ENCODE measurements at regions not wholly inside any gene's neighbourhood (a gene's known extent, or its start where the extent isn't known, plus 50 kb on each side); places are given as distances from the start of the nearest gene placed in this dataset.
"Not testable (repeated sequence)": the region's sequence is repeated elsewhere in the genome, so short reads cannot be mapped to it uniquely, and the experiment has no call there.

DNA sequence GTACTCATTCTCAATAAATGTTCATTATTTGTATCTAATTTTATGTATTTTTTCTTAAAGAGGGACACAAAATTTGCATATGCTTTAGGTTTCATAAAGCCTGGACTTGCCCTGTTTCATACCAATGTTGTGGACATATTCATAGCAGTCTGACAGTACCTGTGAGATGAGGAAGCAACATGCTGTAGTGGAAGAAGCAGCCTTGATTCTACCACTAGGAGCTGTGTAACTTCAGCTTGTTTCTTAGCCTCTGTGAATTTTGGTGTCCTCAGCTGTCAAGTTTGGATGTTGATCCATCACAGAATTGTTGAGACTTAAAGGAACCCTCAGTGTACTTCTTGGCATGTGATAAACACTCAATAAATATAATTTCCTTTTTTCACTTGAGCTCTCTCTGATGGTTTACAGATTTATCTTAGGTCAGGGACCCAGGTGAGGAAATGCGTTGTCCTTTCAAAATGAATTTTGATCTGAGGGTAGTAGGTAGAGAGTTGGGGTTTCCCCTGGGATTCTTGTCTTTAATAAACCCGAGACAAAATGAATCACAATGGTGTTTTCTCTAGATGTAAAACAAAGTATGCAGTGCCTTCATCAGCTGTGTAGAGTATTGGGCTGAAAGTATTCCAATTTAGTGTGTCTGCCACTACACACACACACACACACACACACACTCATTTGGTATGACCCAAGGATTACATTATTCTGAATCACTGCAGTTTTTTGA lies 152.1 kb downstream of the KCNRG start:
- H3K4me3 ChIP-seq (ENCODE audit: low read depth in 1 of 2, low read length in 1 of 2), result no peak overlapping the region
- H3K27ac ChIP-seq, result no peak overlapping the region
- H3K27me3 ChIP-seq, result no peaks in the 10 kb centered on the region
- TF ChIP-seq, protein P1, sequence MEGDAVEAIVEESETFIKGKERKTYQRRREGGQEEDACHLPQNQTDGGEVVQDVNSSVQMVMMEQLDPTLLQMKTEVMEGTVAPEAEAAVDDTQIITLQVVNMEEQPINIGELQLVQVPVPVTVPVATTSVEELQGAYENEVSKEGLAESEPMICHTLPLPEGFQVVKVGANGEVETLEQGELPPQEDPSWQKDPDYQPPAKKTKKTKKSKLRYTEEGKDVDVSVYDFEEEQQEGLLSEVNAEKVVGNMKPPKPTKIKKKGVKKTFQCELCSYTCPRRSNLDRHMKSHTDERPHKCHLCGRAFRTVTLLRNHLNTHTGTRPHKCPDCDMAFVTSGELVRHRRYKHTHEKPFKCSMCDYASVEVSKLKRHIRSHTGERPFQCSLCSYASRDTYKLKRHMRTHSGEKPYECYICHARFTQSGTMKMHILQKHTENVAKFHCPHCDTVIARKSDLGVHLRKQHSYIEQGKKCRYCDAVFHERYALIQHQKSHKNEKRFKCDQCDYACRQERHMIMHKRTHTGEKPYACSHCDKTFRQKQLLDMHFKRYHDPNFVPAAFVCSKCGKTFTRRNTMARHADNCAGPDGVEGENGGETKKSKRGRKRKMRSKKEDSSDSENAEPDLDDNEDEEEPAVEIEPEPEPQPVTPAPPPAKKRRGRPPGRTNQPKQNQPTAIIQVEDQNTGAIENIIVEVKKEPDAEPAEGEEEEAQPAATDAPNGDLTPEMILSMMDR (IDR thresholded peaks at IDR 0.05), result no peak
- no peaks in the 10 kb centered on the region for H3K4me1 ChIP-seq (ENCODE audit: control insufficient read depth in 1 of 2, insufficient read depth in 1 of 2, low read depth in 1 of 2, low read length in 1 of 2)
- H3K9me3 ChIP-seq, result no peaks in the 10 kb centered on the region
- no peaks in the 10 kb centered on the region for H3K36me3 ChIP-seq

DNA sequence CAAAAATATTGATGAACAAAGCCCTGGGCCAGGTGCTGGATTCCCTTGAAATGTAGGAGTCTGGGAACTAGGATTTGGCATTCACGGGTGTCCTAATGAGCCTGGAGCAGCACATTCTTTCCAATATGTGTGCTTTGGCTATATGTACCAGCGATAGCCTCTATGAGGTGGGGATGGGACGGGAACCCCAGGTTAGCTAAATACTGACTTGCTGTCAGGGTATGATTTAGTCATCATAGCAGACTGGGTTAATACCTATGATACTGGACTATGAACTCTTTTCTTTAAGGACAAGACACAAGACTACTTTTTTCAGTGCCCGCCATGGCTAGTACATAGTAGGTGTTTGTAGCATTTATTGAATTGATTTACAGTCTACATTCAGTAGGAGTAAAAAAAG lies 152.7 kb downstream of the KCNRG start:
- Histone ChIP-seq H3K9me3 (no peaks in the 10 kb centered on the region), H3K4me3 (ENCODE audit: low read depth in 1 of 2, low read length in 1 of 2) (no peak overlapping the region), H3K27ac (no peak overlapping the region), H3K36me3 (no peaks in the 10 kb centered on the region), H3K4me1 (ENCODE audit: control insufficient read depth in 1 of 2, insufficient read depth in 1 of 2, low read depth in 1 of 2, low read length in 1 of 2) (no peaks in the 10 kb centered on the region), H3K27me3 (no peaks in the 10 kb centered on the region)
- TF ChIP-seq, protein P1 (IDR thresholded peaks at IDR 0.05), result no peak

DNA sequence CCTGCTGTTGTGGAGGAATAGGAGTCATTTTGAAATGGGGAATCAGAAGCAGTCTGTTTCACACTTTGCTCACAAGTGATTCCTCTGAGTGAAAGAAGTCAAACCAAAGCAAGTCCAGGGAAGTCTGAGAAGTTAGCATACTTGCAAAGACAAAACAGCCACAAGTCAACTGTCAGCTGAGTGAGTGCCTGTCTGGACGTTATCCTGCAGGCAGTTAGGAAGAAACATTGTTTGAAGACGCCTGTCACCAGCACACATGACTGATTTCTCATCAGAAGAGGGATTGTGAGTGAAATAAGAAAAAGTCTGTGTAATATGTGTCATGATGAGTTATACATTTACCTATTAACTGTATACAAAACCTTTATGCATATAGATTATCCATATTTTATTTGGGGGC lies 153.5 kb downstream of the KCNRG start:
- Histone ChIP-seq H3K9me3 (no peaks in the 10 kb centered on the region), H3K4me3 (ENCODE audit: low read depth in 1 of 2, low read length in 1 of 2) (no peak overlapping the region), H3K27me3 (no peaks in the 10 kb centered on the region), H3K36me3 (no peaks in the 10 kb centered on the region), H3K4me1 (ENCODE audit: control insufficient read depth in 1 of 2, insufficient read depth in 1 of 2, low read depth in 1 of 2, low read length in 1 of 2) (no peaks in the 10 kb centered on the region), H3K27ac (no peak overlapping the region)
- TF ChIP-seq, protein P1 (IDR thresholded peaks at IDR 0.05), result no peak

GRCh38 chr13:50170447-50171037 lies 155.3 kb downstream of the KCNRG start:
- no peaks in the 10 kb centered on the region for H3K4me1 ChIP-seq (ENCODE audit: control insufficient read depth in 1 of 2, insufficient read depth in 1 of 2, low read depth in 1 of 2, low read length in 1 of 2)
- H3K27ac ChIP-seq, result no peak overlapping the region
- no peaks in the 10 kb centered on the region for H3K27me3 ChIP-seq
- no peak overlapping the region for H3K4me3 ChIP-seq (ENCODE audit: low read depth in 1 of 2, low read length in 1 of 2)
- no peaks in the 10 kb centered on the region for H3K36me3 ChIP-seq
- TF ChIP-seq, protein P1 (IDR thresholded peaks at IDR 0.05), result no peak
- H3K9me3 ChIP-seq, result no peaks in the 10 kb centered on the region

DNA sequence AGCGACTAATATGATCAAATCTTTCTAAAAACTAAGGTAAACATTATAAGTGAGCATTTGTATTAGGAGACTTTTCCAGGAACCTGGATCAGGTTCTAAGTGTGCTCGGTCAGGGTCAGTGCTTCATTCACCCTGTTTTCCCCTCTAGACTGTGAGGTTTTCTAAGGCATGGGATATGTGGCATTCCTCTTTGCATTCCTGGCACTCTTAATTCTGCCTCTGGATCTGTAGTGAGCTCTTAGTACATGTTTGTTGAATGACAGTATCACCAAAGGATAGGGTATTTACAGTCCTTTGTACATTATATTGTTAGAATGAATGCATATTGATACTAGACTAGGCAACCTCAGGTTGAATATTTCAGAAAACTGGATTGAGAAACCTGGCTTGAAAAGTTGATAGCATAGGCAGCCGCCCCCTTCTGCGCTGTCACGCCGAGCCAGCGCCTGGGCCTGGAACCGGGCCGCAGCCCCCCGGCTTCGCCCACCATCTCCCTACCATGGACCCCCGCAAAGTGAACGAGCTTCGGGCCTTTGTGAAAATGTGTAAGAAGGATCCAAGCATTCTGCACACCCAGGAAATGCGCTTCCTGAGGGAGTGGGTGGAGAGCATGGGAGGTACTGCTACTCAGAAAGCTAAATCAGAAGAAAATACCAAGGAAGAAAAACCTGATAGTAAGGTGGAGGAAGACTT lies 156.5 kb downstream of the KCNRG start:
- Histone ChIP-seq H3K4me1 (ENCODE audit: control insufficient read depth in 1 of 2, insufficient read depth in 1 of 2, low read depth in 1 of 2, low read length in 1 of 2) (no peaks in the 10 kb centered on the region), H3K9me3 (no peaks in the 10 kb centered on the region), H3K27ac (no peak overlapping the region), H3K4me3 (ENCODE audit: low read depth in 1 of 2, low read length in 1 of 2) (no peak overlapping the region), H3K27me3 (no peaks in the 10 kb centered on the region), H3K36me3 (no peaks in the 10 kb centered on the region)
- TF ChIP-seq, protein P1 (IDR thresholded peaks at IDR 0.05), result no peak

GRCh38 chr13:50173045-50173444 lies 157.8 kb downstream of the KCNRG start:
- not testable (repeated sequence) for H3K27ac ChIP-seq; H3K9me3 ChIP-seq; H3K27me3 ChIP-seq; H3K4me3 ChIP-seq (ENCODE audit: low read depth in 1 of 2, low read length in 1 of 2); H3K4me1 ChIP-seq (ENCODE audit: control insufficient read depth in 1 of 2, insufficient read depth in 1 of 2, low read depth in 1 of 2, low read length in 1 of 2); H3K36me3 ChIP-seq
